ENCODE measurements at regions not wholly inside any gene's neighbourhood (a gene's known extent, or its start where the extent isn't known, plus 50 kb on each side); places are given as distances from the start of the nearest gene placed in this dataset.

DNA sequence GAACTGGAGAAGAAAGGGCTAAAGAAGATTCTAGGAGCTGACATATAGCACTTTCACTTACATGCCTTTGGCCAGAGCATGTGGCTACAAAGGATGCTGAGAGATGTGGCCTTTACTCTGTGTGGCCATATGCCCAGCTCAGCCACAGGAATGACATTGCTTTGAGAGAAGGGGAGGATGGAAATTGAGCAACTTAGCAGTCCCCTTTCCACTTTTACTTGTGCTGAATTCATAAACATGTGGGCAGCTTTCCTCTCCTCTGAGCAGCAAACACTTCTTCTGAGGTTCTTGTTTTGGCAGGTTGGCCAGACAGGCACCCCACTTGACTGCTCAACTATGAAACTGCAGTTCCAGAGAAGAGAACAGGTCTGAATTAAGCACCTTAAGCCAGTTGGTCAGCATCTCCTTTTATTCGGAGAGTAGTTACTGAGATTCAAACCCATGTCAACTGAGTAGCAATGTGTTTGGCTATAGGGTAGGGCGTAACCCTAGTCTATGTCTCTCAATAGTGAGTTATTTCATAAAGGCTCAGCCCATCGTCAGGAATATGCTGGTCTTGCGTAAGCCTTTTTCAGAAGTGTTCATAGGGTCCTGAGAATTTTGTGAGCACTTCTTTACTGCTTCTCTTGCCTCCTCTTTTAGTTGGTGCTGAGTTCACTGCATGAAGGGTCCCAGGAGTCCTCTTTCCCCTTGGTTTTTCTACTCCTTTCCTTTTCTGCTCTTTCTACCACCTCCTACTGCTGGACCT lies 134.5 kb downstream of the PALM2AKAP2 start:
- H3K9me3 ChIP-seq (ENCODE audit: control insufficient read depth in 2 of 3, low read length in 3 of 3), result no peaks in the 10 kb centered on the region
- POLR2A ChIA-PET, result interaction anchor here (0.6 kb wide), 1 partner anchor 54 kb away, joined by 4 read pairs; no protein-coding TSS in a partner anchor
- intact Hi-C loops (cut with micrococcal nuclease), result loop anchor here (5.0 kb wide), 2 partner anchors 38 to 53 kb away; no protein-coding TSS in a partner anchor
- H3K36me3 ChIP-seq (ENCODE audit: control insufficient read depth in 2 of 3, insufficient read depth in 3 of 3, low read length in 3 of 3), result no peaks in the 10 kb centered on the region
- H3K4me3 Mint-ChIP-seq, result no peak overlapping the region
- H3K27me3 Mint-ChIP-seq, result peaks cover 0 to 5% (median 0%) of the 10 kb centered on the region in 5 donors
- no peak for DNase-seq
- peaks cover 9 to 44% (median 22%) of the 10 kb centered on the region in 7 donors for H3K4me1 Mint-ChIP-seq
- H3K4me3 ChIP-seq (ENCODE audit: low read length), result no peak overlapping the region
- H3K27ac ChIP-seq (ENCODE audit: low read depth, low read length), result no peak overlapping the region
- H3K27ac Mint-ChIP-seq, result no peak overlapping the region
- H3K36me3 Mint-ChIP-seq, result peaks cover 0 to 6% (median 0%) of the 10 kb centered on the region in 5 donors
- H3K27me3 ChIP-seq (ENCODE audit: control insufficient read depth in 2 of 2, insufficient read depth in 2 of 2, low read length in 2 of 2), result no peaks in the 10 kb centered on the region
- H3K4me1 ChIP-seq (ENCODE audit: control insufficient read depth in 2 of 2, insufficient read depth in 2 of 2, low read length in 2 of 2), result peaks cover 0 to 14% of the 10 kb centered on the region in 2 donors
- ATAC-seq, result no peak
- H3K9me3 Mint-ChIP-seq, result no peaks in the 10 kb centered on the region
- CTCF ChIA-PET, result no interaction called here

DNA sequence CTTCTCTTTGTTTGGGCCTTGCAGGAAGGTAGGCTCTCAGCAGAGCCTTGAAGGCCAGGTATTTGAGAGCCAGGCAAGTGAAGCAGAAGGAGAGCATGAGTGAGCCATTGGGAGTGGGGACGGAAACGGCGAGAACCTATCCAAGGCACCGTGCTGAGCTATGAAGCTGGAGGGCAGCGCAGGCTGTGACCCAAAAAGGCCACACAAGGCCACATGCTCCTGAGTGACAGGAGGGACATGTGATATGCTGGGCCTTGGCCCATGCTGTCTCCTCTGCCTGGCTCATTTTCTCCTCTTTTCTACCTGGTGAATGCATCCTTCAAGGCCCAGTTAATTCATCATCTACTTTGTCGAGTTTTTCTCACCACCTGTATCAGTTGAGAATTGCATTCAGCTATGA lies 136.3 kb downstream of the PALM2AKAP2 start:
- peaks cover 0 to 14% of the 10 kb centered on the region in 2 donors for H3K4me1 ChIP-seq (ENCODE audit: control insufficient read depth in 2 of 2, insufficient read depth in 2 of 2, low read length in 2 of 2)

DNA sequence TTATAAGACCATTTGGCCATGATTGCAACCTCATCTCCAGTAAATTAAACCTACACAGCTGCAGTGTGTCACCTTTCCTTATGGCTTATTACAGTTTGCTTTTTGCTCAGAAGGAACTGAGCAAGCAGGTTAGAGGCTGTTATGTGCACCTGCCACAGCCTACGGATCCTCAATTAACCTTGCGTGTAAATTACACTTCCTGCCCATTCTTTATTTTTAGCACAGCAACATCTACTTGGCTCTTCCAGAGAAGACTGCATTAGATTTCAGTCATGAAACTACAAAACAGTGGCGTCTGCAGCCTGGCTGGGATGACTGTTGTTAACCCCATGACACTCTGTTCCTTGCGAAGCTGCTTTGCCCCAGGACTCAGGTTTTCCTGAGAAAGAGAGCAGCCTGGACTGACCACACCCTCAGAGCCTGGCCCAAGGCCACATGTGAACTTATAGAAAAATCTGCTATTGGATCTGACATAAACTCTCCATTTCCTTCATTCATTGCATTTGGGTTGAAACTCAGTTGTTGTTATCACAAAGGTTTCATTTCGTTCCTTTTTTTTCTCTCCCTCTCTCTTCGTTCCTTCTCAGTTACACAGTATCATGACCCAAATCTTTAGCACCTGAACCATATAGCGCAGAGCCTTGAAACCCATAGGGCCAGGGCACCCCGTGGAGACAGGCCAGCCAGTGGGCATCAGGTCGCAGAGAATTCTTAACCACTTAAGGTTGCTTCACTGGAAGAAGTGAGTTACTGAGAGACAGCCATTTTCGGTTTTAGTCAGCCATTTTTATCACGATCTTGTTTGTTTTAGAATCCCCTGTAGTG lies 138.6 kb downstream of the PALM2AKAP2 start:
- Mint-ChIP-seq H3K4me1 (peaks cover 9 to 56% (median 22%) of the 10 kb centered on the region in 7 donors), H3K9me3 (peaks cover 0 to 2% (median 0%) of the 10 kb centered on the region in 11 donors), H3K27me3 (peaks cover 0 to 5% (median 0%) of the 10 kb centered on the region in 5 donors), H3K27ac (peak overlapping the region; percentile 2 to 96 (median 60)), H3K4me3 (peak overlapping the region; percentile 37 to 88 (median 65)), H3K36me3 (peaks cover 0 to 13% (median 0%) of the 10 kb centered on the region in 5 donors)
- ATAC-seq (no peak), DNase-seq (peak in 6 of 9 donors; percentile 7 to 55 (median 18))
- intact Hi-C loops (cut with micrococcal nuclease), result loop anchor here (1.0 to 5.0 kb wide), 6 partner anchors 16 to 130 kb away; no protein-coding TSS in a partner anchor
- Histone ChIP-seq H3K4me1 (ENCODE audit: control insufficient read depth in 2 of 2, insufficient read depth in 2 of 2, low read length in 2 of 2) (peaks cover 0 to 14% of the 10 kb centered on the region in 2 donors), H3K36me3 (ENCODE audit: control insufficient read depth in 2 of 3, insufficient read depth in 3 of 3, low read length in 3 of 3) (no peaks in the 10 kb centered on the region), H3K27me3 (ENCODE audit: control insufficient read depth in 2 of 2, insufficient read depth in 2 of 2, low read length in 2 of 2) (no peaks in the 10 kb centered on the region), H3K9me3 (ENCODE audit: control insufficient read depth in 2 of 3, low read length in 3 of 3) (no peaks in the 10 kb centered on the region), H3K4me3 (ENCODE audit: low read length) (peak overlapping the region; percentile 20), H3K27ac (ENCODE audit: low read depth, low read length) (no peak overlapping the region)
- ChIA-PET POLR2A (interaction anchor here (1.0 to 2.8 kb wide), 3 partner anchors 11 to 126 kb away, joined by 3 to 9 read pairs (median 3); no protein-coding TSS in a partner anchor), CTCF (interaction anchor here (1.0 kb wide), 1 partner anchor 15 kb away, joined by 3 read pairs; no protein-coding TSS in a partner anchor)

More for the DNA sequence above, 136.3 kb downstream of the PALM2AKAP2 start:
- Mint-ChIP-seq H3K36me3 (peaks cover 0 to 10% (median 0%) of the 10 kb centered on the region in 5 donors), H3K9me3 (peaks cover 0 to 2% (median 0%) of the 10 kb centered on the region in 11 donors), H3K27ac (no peak overlapping the region), H3K4me1 (peaks cover 9 to 56% (median 22%) of the 10 kb centered on the region in 7 donors), H3K4me3 (no peak overlapping the region), H3K27me3 (peaks cover 0 to 5% (median 0%) of the 10 kb centered on the region in 5 donors)
- no peak overlapping the region for H3K4me3 ChIP-seq (ENCODE audit: low read length)
- ChIA-PET CTCF (interaction anchor here (0.6 kb wide), 1 partner anchor 17 kb away, joined by 3 read pairs; no protein-coding TSS in a partner anchor), POLR2A (interaction anchor here (0.6 to 1.1 kb wide), 2 partner anchors 13 to 115 kb away, joined by 3 to 5 read pairs; no protein-coding TSS in a partner anchor)
- H3K9me3 ChIP-seq (ENCODE audit: control insufficient read depth in 2 of 3, low read length in 3 of 3), result no peaks in the 10 kb centered on the region
- no peak for DNase-seq
- intact Hi-C loops (cut with micrococcal nuclease), result loop anchor here (5.0 kb wide), 2 partner anchors 36 to 51 kb away; no protein-coding TSS in a partner anchor
- ATAC-seq, result no peak
- no peaks in the 10 kb centered on the region for H3K36me3 ChIP-seq (ENCODE audit: control insufficient read depth in 2 of 3, insufficient read depth in 3 of 3, low read length in 3 of 3)
- no peak overlapping the region for H3K27ac ChIP-seq (ENCODE audit: low read depth, low read length)
- no peaks in the 10 kb centered on the region for H3K27me3 ChIP-seq (ENCODE audit: control insufficient read depth in 2 of 2, insufficient read depth in 2 of 2, low read length in 2 of 2)

DNA sequence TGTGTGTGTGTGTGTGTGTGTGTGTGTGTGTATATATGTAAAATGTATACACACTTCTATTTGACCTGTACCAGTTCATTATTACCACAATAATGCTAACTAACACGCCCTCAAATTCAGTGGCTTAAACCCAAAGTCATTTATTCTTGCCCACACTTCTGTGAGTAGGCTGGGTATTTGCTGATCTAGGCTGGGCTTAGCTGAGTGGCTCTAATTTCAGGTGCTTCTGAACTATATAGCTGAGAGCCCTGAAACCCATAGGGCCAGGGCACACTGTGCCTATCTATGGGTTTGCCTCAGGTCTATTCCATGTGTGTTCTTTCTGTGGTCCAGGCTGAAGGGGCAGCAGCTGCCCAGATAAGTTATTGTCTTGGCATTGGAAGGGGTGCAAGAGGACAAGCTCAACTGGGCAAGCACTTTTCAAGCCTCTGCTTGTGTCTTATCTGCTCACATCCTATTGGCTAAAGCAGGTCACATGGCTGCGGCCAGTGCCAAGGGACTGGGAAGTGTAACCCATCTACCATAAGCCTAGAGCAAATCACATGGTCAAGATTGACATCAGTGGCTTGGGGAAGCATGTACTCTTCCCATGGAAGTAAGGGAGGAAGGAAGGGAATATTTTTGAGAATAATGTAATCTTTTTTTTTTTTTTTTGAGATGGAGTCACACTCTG lies 139.9 kb downstream of the PALM2AKAP2 start:
- intact Hi-C loops (cut with micrococcal nuclease), result loop anchor here (2.0 to 5.0 kb wide), 3 partner anchors 15 to 47 kb away; no protein-coding TSS in a partner anchor
- Mint-ChIP-seq H3K27ac (peak overlapping the region in 1 of 9 donors; percentile 66), H3K4me3 (peak overlapping the region in 1 of 10 donors; percentile 21), H3K9me3 (peaks cover 0 to 2% (median 0%) of the 10 kb centered on the region in 11 donors), H3K27me3 (peaks cover 0 to 5% (median 0%) of the 10 kb centered on the region in 5 donors), H3K36me3 (peaks cover 0 to 13% (median 0%) of the 10 kb centered on the region in 5 donors), H3K4me1 (peaks cover 9 to 49% (median 22%) of the 10 kb centered on the region in 7 donors)
- POLR2A ChIA-PET, result interaction anchor here (2.8 kb wide), 1 partner anchor 48 kb away, joined by 9 read pairs; no protein-coding TSS in a partner anchor
- Histone ChIP-seq H3K27me3 (ENCODE audit: control insufficient read depth in 2 of 2, insufficient read depth in 2 of 2, low read length in 2 of 2) (no peaks in the 10 kb centered on the region), H3K9me3 (ENCODE audit: control insufficient read depth in 2 of 3, low read length in 3 of 3) (no peaks in the 10 kb centered on the region), H3K4me3 (ENCODE audit: low read length) (no peak overlapping the region), H3K36me3 (ENCODE audit: control insufficient read depth in 2 of 3, insufficient read depth in 3 of 3, low read length in 3 of 3) (no peaks in the 10 kb centered on the region), H3K27ac (ENCODE audit: low read depth, low read length) (no peak overlapping the region), H3K4me1 (ENCODE audit: control insufficient read depth in 2 of 2, insufficient read depth in 2 of 2, low read length in 2 of 2) (peaks cover 0 to 14% of the 10 kb centered on the region in 2 donors)
- DNase-seq (no peak), ATAC-seq (no peak)
- CTCF ChIA-PET, result no interaction called here

DNA sequence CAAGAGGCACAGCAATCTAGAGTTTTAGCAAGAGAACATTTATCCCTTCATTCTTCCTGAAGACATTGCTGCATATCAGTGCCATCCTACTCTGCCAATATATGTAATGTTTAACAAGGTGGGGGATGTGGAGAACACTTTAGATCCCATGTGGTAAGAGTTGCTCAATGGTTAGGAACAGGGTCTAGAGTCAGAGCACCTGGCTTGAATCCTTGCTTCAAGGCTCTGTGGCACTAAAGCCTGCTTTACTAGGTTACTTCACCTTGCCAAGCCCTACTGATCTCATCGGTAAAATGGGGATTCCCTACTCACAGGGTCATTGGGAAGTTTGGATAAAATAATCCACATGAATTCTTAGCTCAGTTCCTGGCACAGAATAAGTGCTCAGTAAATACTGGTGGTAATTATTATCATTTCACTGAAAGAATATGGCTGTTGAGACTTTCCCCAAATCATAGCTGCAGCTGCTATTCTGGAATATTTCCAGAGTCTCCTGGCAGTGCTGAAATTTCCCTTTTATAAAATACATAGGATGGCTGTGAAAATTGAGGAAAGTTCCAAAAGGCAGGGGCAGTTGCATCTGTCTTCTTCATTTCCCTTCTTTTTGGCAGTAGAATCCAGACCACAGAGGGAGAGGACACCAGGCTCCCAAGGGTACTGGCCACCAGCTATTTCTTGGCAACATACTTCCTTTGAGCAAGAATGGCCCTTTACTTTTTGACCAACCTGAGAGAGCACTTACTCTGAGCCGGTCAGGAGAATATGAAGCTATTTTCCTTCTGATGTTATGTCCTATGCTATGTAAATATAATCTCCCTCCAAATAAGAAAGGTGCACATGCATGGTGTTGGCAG lies 142.8 kb downstream of the PALM2AKAP2 start:
- ChIA-PET CTCF (interaction anchor here (0.6 to 0.8 kb wide), 2 partner anchors 10 to 19 kb away, joined by 3 read pairs; no protein-coding TSS in a partner anchor), POLR2A (interaction anchor here (0.8 to 1.1 kb wide), 2 partner anchors 24 to 104 kb away, joined by 3 to 4 read pairs; no protein-coding TSS in a partner anchor)
- H3K36me3 Mint-ChIP-seq, result peaks cover 0 to 11% (median 0%) of the 10 kb centered on the region in 5 donors
- H3K36me3 ChIP-seq (ENCODE audit: control insufficient read depth in 2 of 3, insufficient read depth in 3 of 3, low read length in 3 of 3), result no peaks in the 10 kb centered on the region
- H3K27ac ChIP-seq (ENCODE audit: low read depth, low read length), result no peak overlapping the region
- H3K4me1 ChIP-seq (ENCODE audit: control insufficient read depth in 2 of 2, insufficient read depth in 2 of 2, low read length in 2 of 2), result peaks cover 0 to 11% of the 10 kb centered on the region in 2 donors
- no peaks in the 10 kb centered on the region for H3K27me3 Mint-ChIP-seq
- intact Hi-C loops (cut with micrococcal nuclease), result no loop called here
- no peaks in the 10 kb centered on the region for H3K9me3 ChIP-seq (ENCODE audit: control insufficient read depth in 2 of 3, low read length in 3 of 3)
- no peak overlapping the region for H3K27ac Mint-ChIP-seq
- H3K4me3 ChIP-seq (ENCODE audit: low read length), result no peak overlapping the region
- H3K27me3 ChIP-seq (ENCODE audit: control insufficient read depth in 2 of 2, insufficient read depth in 2 of 2, low read length in 2 of 2), result no peaks in the 10 kb centered on the region
- peaks cover 11 to 54% (median 12%) of the 10 kb centered on the region in 7 donors for H3K4me1 Mint-ChIP-seq
- peaks cover 0 to 2% (median 0%) of the 10 kb centered on the region in 11 donors for H3K9me3 Mint-ChIP-seq
- ATAC-seq, result no peak
- no peak for DNase-seq
- H3K4me3 Mint-ChIP-seq, result no peak overlapping the region

All from naive thymus-derived CD4-positive, alpha-beta T cell (primary cell).